ENCODE measurements at regions not wholly inside any gene's neighbourhood (a gene's known extent, or its start where the extent isn't known, plus 50 kb on each side); places are given as distances from the start of the nearest gene placed in this dataset.

GRCh38 chr9:23006127-23006526 is 559.5 kb downstream of the DMRTA1 start:
- TF ChIP-seq ZNF610 (tag by site-specific recombination; IDR thresholded peaks at IDR 0.05; ENCODE audit: borderline replicate concordance) (no peak), ZSCAN30 (tag by site-specific recombination; IDR thresholded peaks at IDR 0.05) (no peak), ZNF623 (tag by site-specific recombination; IDR thresholded peaks at IDR 0.05) (no peak), ZNF140 (tag by site-specific recombination; IDR thresholded peaks at IDR 0.05) (no peak), ZNF544 (tag by site-specific recombination; IDR thresholded peaks at IDR 0.05) (no peak), ZNF677 (tag by site-specific recombination; IDR thresholded peaks at IDR 0.05) (no peak), GLIS1 (tag by site-specific recombination; IDR thresholded peaks at IDR 0.05) (no peak), ZNF112 (tag by site-specific recombination; IDR thresholded peaks at IDR 0.05) (no peak), SCRT1 (tag by site-specific recombination; IDR thresholded peaks at IDR 0.05; ENCODE audit: borderline replicate concordance) (no peak), HOXC10 (CRISPR knock-in tag; IDR thresholded peaks at IDR 0.05) (no peak), ZBTB7A (tag by site-specific recombination; IDR thresholded peaks at IDR 0.05; ENCODE audit: low read depth) (no peak), GFI1B (tag by site-specific recombination; IDR thresholded peaks at IDR 0.05) (no peak), ZNF830 (tag by site-specific recombination; IDR thresholded peaks at IDR 0.05; ENCODE audit: low read depth) (no peak), ZBTB17 (tag by site-specific recombination; IDR thresholded peaks at IDR 0.05) (no peak), ZIC2 (tag by site-specific recombination; IDR thresholded peaks at IDR 0.05) (no peak)
- no peaks in the 10 kb centered on the region for H3K9me3 ChIP-seq (ENCODE audit: control insufficient read depth, insufficient read depth, low read depth, low read length)
- no peak overlapping the region for H3K27ac ChIP-seq (ENCODE audit: extremely low read depth, low read depth, low read length)
- H3K4me1 ChIP-seq (ENCODE audit: control insufficient read depth, insufficient read depth, low read length) = no peaks in the 10 kb centered on the region
- no peaks in the 10 kb centered on the region for H3K36me3 ChIP-seq (ENCODE audit: control insufficient read depth in 2 of 2, insufficient read depth in 1 of 2, low read length in 2 of 2)
- ChIA-PET POLR2A (no interaction called here), CTCF (interaction anchor here (0.6 kb wide), 1 partner anchor 231 kb away, joined by 3 read pairs; no protein-coding TSS in a partner anchor)
- no peak overlapping the region for H3K4me3 ChIP-seq (ENCODE audit: low read depth, low read length)

GRCh38 chr9:23011669-23012068 is 565.0 kb downstream of the DMRTA1 start:
- Histone ChIP-seq H3K4me1 (ENCODE audit: control insufficient read depth, insufficient read depth, low read length) (no peaks in the 10 kb centered on the region), H3K36me3 (ENCODE audit: control insufficient read depth in 2 of 2, insufficient read depth in 1 of 2, low read length in 2 of 2) (no peaks in the 10 kb centered on the region), H3K27ac (ENCODE audit: extremely low read depth, low read depth, low read length) (no peak overlapping the region), H3K4me3 (ENCODE audit: low read depth, low read length) (no peak overlapping the region), H3K9me3 (ENCODE audit: control insufficient read depth, insufficient read depth, low read depth, low read length) (no peaks in the 10 kb centered on the region)
- ChIA-PET POLR2A (no interaction called here), CTCF (no interaction called here)
- no peak for TF ChIP-seq MZF1 (tag by site-specific recombination; IDR thresholded peaks at IDR 0.05; ENCODE audit: borderline replicate concordance)
- TF ChIP-seq ZFP69B (tag by site-specific recombination; IDR thresholded peaks at IDR 0.05) = no peak
- TF ChIP-seq ZNF792 (tag by site-specific recombination; IDR thresholded peaks at IDR 0.05) = no peak
- no peak for TF ChIP-seq FEZF1 (tag by site-specific recombination; IDR thresholded peaks at IDR 0.05)
- TF ChIP-seq ZNF645 (tag by site-specific recombination; IDR thresholded peaks at IDR 0.05) = no peak
- no peak for TF ChIP-seq ZNF302 (tag by site-specific recombination; IDR thresholded peaks at IDR 0.05; ENCODE audit: low read depth)
- TF ChIP-seq ZNF311 (tag by site-specific recombination; IDR thresholded peaks at IDR 0.05; ENCODE audit: borderline replicate concordance) = no peak
- no peak for TF ChIP-seq ZNF174 (tag by site-specific recombination; IDR thresholded peaks at IDR 0.05)
- no peak for TF ChIP-seq ZNF146 (tag by site-specific recombination; IDR thresholded peaks at IDR 0.05)

GRCh38 chr9:23015557-23015956 is 568.9 kb downstream of the DMRTA1 start:
- ChIA-PET POLR2A (no interaction called here), CTCF (interaction anchor here (0.5 to 0.7 kb wide), 3 partner anchors 300 to 768 kb away, joined by 3 to 4 read pairs (median 3); no protein-coding TSS in a partner anchor)
- H3K36me3 ChIP-seq (ENCODE audit: control insufficient read depth in 2 of 2, insufficient read depth in 1 of 2, low read length in 2 of 2) = no peaks in the 10 kb centered on the region
- no peak overlapping the region for H3K27ac ChIP-seq (ENCODE audit: extremely low read depth, low read depth, low read length)
- H3K4me3 ChIP-seq (ENCODE audit: low read depth, low read length) = no peak overlapping the region
- H3K9me3 ChIP-seq (ENCODE audit: control insufficient read depth, insufficient read depth, low read depth, low read length) = no peaks in the 10 kb centered on the region
- TF ChIP-seq ZNF530 (tag by site-specific recombination; IDR thresholded peaks at IDR 0.05; ENCODE audit: low read depth) = no peak
- no peak for TF ChIP-seq ZSCAN16 (tag by site-specific recombination; IDR thresholded peaks at IDR 0.05)
- no peak for TF ChIP-seq ZNF585B (tag by site-specific recombination; IDR thresholded peaks at IDR 0.05)
- TF ChIP-seq ZNF404 (tag by site-specific recombination; IDR thresholded peaks at IDR 0.05) = no peak
- TF ChIP-seq GLIS1 (tag by site-specific recombination; IDR thresholded peaks at IDR 0.05) = no peak
- no peak for TF ChIP-seq ZNF830 (tag by site-specific recombination; IDR thresholded peaks at IDR 0.05; ENCODE audit: low read depth)
- TF ChIP-seq ZNF416 (tag by site-specific recombination; IDR thresholded peaks at IDR 0.05) = no peak
- TF ChIP-seq ZNF366 (tag by site-specific recombination; conservative IDR thresholded peaks at IDR 0.05) = no peak
- no peak for TF ChIP-seq ZFP3 (tag by site-specific recombination; IDR thresholded peaks at IDR 0.05; ENCODE audit: low read depth)
- TF ChIP-seq ELK4 (IDR thresholded peaks at IDR 0.05; ENCODE audit: borderline replicate concordance, low read depth, low read length) = no peak
- no peak for TF ChIP-seq ZNF146 (tag by site-specific recombination; IDR thresholded peaks at IDR 0.05)
- TF ChIP-seq ZNF626 (tag by site-specific recombination; IDR thresholded peaks at IDR 0.05) = no peak
- no peak for TF ChIP-seq ZNF701 (tag by site-specific recombination; IDR thresholded peaks at IDR 0.05)
- H3K4me1 ChIP-seq (ENCODE audit: control insufficient read depth, insufficient read depth, low read length) = no peaks in the 10 kb centered on the region
